ENCODE measurements at regions not wholly inside any gene's neighbourhood (a gene's known extent, or its start where the extent isn't known, plus 50 kb on each side); places are given as distances from the start of the nearest gene placed in this dataset.

DNA sequence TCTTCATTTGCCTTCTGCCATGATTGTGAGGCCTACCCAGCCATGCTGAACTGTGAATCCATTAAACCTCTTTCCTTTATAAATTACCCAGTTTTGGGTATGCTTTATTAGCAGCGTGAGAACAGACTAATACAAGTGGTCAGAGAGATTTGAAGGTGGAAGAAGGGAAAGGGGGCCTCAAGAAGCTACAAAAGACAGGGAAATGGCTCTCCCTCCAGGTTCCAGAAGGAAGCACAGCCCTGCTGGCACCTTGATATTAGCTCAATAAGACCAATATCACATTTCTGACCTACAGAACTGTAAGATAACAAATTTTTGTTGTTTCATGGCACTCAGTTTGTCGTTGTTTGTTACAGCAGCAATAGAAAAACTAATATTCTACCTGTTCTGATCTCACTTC, 536.5 kb upstream of the MARCKS start:
- TF ChIP-seq, protein P1, sequence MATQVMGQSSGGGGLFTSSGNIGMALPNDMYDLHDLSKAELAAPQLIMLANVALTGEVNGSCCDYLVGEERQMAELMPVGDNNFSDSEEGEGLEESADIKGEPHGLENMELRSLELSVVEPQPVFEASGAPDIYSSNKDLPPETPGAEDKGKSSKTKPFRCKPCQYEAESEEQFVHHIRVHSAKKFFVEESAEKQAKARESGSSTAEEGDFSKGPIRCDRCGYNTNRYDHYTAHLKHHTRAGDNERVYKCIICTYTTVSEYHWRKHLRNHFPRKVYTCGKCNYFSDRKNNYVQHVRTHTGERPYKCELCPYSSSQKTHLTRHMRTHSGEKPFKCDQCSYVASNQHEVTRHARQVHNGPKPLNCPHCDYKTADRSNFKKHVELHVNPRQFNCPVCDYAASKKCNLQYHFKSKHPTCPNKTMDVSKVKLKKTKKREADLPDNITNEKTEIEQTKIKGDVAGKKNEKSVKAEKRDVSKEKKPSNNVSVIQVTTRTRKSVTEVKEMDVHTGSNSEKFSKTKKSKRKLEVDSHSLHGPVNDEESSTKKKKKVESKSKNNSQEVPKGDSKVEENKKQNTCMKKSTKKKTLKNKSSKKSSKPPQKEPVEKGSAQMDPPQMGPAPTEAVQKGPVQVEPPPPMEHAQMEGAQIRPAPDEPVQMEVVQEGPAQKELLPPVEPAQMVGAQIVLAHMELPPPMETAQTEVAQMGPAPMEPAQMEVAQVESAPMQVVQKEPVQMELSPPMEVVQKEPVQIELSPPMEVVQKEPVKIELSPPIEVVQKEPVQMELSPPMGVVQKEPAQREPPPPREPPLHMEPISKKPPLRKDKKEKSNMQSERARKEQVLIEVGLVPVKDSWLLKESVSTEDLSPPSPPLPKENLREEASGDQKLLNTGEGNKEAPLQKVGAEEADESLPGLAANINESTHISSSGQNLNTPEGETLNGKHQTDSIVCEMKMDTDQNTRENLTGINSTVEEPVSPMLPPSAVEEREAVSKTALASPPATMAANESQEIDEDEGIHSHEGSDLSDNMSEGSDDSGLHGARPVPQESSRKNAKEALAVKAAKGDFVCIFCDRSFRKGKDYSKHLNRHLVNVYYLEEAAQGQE (IDR thresholded peaks at IDR 0.05; ENCODE audit: insufficient read depth in 1 of 2, low read depth in 2 of 2, low read length in 2 of 2) = no peak
- TF ChIP-seq TAF1 (IDR thresholded peaks at IDR 0.05; ENCODE audit: borderline replicate concordance, insufficient read depth, low read length) (no peak), SIN3A (IDR thresholded peaks at IDR 0.05; ENCODE audit: borderline replicate concordance, insufficient read depth, low read length) (no peak), POLR2AphosphoS5 (IDR thresholded peaks at IDR 0.05; ENCODE audit: low read depth, low read length) (no peak), FOXP2 (optimal IDR thresholded peaks at IDR 0.05; ENCODE audit: borderline replicate concordance, extremely low read depth, extremely low read length, insufficient read depth) (no peak)

DNA sequence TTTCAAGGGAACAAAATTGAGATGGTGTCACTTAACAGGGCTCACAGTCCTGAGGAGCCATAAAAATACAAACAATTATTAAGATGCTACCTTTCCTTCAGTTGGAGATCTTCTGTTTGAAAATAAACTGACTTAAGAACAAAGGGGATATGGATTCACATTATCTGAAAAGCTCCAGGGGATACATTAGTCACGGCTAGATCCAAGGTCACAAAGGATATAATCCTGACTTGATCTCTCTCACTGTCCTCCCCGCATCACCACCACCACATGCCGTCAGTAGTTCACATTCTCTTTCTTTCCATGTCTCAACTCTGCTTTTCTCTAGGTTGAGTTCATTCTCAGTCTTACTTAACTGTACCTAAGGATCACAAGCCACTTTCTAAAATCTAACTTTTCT, 530.4 kb upstream of the MARCKS start:
- TF ChIP-seq FOXP2 (optimal IDR thresholded peaks at IDR 0.05; ENCODE audit: borderline replicate concordance, extremely low read depth, extremely low read length, insufficient read depth) = no peak
- no peak for TF ChIP-seq SIN3A (IDR thresholded peaks at IDR 0.05; ENCODE audit: borderline replicate concordance, insufficient read depth, low read length)
- TF ChIP-seq, protein P1 (IDR thresholded peaks at IDR 0.05; ENCODE audit: insufficient read depth in 1 of 2, low read depth in 2 of 2, low read length in 2 of 2) = no peak
- no peak for TF ChIP-seq TAF1 (IDR thresholded peaks at IDR 0.05; ENCODE audit: borderline replicate concordance, insufficient read depth, low read length)
- no peak for TF ChIP-seq POLR2AphosphoS5 (IDR thresholded peaks at IDR 0.05; ENCODE audit: low read depth, low read length)

DNA sequence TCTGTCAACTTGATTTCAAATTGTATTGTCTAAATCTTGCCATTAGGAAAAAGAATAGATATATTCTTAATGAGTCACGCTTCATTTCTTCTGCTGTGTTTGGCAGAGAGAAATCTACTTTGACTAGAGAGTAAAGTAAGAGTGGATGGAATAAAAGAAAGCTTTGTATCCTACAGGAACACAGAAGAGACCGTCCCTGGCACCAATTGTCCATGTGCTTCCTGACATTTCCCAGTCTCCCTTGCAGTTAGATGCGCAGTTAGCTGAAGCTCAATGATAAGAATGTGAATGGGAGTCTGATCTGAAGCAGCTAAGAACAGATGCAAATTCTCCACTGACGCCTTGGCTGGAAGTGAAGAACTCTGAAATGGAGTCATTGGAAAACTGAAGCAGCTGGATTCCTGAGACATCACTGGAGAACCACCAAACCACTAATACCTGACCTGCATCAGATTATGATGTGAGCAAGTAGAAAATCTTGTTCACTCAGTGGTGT, 528.2 kb upstream of the MARCKS start:
- TF ChIP-seq FOXP2 (optimal IDR thresholded peaks at IDR 0.05; ENCODE audit: borderline replicate concordance, extremely low read depth, extremely low read length, insufficient read depth) = no peak
- no peak for TF ChIP-seq SIN3A (IDR thresholded peaks at IDR 0.05; ENCODE audit: borderline replicate concordance, insufficient read depth, low read length)
- TF ChIP-seq, protein P1 (IDR thresholded peaks at IDR 0.05; ENCODE audit: insufficient read depth in 1 of 2, low read depth in 2 of 2, low read length in 2 of 2) = no peak
- TF ChIP-seq TAF1 (IDR thresholded peaks at IDR 0.05; ENCODE audit: borderline replicate concordance, insufficient read depth, low read length) = no peak
- no peak for TF ChIP-seq POLR2AphosphoS5 (IDR thresholded peaks at IDR 0.05; ENCODE audit: low read depth, low read length)

DNA sequence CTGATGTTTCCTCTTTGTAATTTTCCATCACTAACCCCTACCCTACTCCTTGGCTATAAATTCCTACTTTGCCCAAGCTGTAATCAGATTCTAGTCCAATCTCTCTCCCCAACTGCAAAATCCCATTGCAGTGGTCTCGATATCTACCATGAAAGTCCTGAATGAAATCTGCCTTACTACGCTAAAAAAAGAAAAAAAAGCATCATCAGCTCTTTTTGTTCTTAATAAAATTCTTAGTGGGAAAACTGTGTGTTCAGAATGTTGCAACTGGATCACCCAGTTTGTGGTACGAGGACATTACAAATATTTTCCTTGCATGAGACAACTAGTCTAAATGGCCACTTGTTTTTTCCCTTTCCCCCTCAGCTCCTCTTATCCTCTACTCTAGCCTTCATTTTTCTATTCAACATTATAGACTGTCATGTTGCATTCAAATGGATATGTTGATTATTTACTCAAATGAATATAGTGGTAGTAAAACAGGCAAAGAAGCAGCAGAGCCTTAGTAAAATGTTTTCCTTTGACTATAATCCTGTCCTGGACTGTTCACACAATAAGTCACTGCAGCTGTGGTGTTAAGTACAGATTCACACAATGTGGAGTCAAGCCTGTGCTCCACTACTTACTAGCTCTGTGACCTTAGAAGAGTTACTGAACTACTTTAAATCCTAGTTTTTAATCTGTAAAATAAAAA, 527.1 kb upstream of the MARCKS start:
- TF ChIP-seq TAF1 (IDR thresholded peaks at IDR 0.05; ENCODE audit: borderline replicate concordance, insufficient read depth, low read length) (no peak), SIN3A (IDR thresholded peaks at IDR 0.05; ENCODE audit: borderline replicate concordance, insufficient read depth, low read length) (no peak)
- TF ChIP-seq, protein P1 (IDR thresholded peaks at IDR 0.05; ENCODE audit: insufficient read depth in 1 of 2, low read depth in 2 of 2, low read length in 2 of 2) = no peak

DNA sequence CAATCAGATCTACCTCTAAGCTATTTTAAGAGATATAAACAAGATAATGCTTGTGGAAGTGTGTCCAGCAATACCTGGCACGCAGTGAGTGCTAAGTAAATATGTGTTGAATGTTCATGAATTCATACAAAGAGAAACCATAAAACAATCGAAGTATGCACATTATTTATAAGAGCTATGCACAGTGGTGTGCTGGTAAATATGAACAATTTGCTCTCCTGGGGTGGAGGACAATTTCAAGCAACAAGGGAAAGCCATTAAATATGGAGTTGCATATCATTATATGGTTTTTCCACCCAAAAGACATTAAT, 526.6 kb upstream of the MARCKS start:
- TF ChIP-seq POLR2AphosphoS5 (IDR thresholded peaks at IDR 0.05; ENCODE audit: low read depth, low read length) (no peak), FOXP2 (optimal IDR thresholded peaks at IDR 0.05; ENCODE audit: borderline replicate concordance, extremely low read depth, extremely low read length, insufficient read depth) (no peak), SIN3A (IDR thresholded peaks at IDR 0.05; ENCODE audit: borderline replicate concordance, insufficient read depth, low read length) (no peak), TAF1 (IDR thresholded peaks at IDR 0.05; ENCODE audit: borderline replicate concordance, insufficient read depth, low read length) (no peak)
- TF ChIP-seq, protein P1 (IDR thresholded peaks at IDR 0.05; ENCODE audit: insufficient read depth in 1 of 2, low read depth in 2 of 2, low read length in 2 of 2) = no peak
